Uterus (tissue), 2 donors: ENCODE measurements at regions not wholly inside any gene's neighbourhood (a gene's known extent, or its start where the extent isn't known, plus 50 kb on each side); places are given as distances from the start of the nearest gene placed in this dataset.

Source experiments
- POLR2A ChIP-seq, 2 donors: fragments of 450-650 bp; IDR thresholded peaks; one replicate each; pipeline ENCODE4 v1.6.1; 2016; ENCODE audit warnings: antibody characterized with exemption in 2 of 2, mild to moderate bottlenecking in 1 of 2, moderate library complexity in 1 of 2
- TF ChIP-seq, protein P1 (sequence below), 4 experiments: fragments of 200-600 bp in 2 of 4; fragments of 450-650 bp in 2 of 4; sonication (generic) in 2 of 4; IDR thresholded peaks; one replicate each; pipeline ENCODE4 v1.5.1; 2016 to 2019; ENCODE audit warnings: antibody characterized with exemption in 4 of 4, mild to moderate bottlenecking in 2 of 4, moderate library complexity in 1 of 4

DNA sequence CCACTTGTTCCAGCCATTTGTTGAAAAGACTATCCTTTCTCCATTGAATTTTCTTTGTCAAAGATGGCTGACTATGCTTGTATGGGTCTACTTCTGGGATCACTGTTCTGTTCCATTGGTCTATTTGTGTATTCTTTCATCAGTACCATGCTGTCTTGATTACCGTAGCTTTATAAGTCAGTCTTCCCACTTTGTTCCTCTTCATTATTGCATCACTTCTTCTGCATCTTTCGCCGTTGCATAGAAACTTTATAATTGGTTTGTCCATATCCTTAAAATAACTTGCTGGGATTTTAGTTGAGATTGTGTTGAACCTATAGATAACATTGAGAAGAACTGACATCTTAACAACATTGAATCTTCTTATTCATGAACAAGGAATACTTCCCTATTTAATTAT, 598.8 kb downstream of the TBC1D22A start:
- TF ChIP-seq, protein P1, sequence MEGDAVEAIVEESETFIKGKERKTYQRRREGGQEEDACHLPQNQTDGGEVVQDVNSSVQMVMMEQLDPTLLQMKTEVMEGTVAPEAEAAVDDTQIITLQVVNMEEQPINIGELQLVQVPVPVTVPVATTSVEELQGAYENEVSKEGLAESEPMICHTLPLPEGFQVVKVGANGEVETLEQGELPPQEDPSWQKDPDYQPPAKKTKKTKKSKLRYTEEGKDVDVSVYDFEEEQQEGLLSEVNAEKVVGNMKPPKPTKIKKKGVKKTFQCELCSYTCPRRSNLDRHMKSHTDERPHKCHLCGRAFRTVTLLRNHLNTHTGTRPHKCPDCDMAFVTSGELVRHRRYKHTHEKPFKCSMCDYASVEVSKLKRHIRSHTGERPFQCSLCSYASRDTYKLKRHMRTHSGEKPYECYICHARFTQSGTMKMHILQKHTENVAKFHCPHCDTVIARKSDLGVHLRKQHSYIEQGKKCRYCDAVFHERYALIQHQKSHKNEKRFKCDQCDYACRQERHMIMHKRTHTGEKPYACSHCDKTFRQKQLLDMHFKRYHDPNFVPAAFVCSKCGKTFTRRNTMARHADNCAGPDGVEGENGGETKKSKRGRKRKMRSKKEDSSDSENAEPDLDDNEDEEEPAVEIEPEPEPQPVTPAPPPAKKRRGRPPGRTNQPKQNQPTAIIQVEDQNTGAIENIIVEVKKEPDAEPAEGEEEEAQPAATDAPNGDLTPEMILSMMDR (IDR thresholded peaks at IDR 0.05), result no peak
- no peak for TF ChIP-seq POLR2A (IDR thresholded peaks at IDR 0.05)
